Erythroblast (primary cell): ENCODE measurements at regions not wholly inside any gene's neighbourhood (a gene's known extent, or its start where the extent isn't known, plus 50 kb on each side); places are given as distances from the start of the nearest gene placed in this dataset.

Experiments used
- GATA1 ChIP-seq: IDR thresholded peaks from 2 replicates; pipeline ENCODE4 v1.6.1; 2011; ENCODE audit warnings: low read depth, mild to moderate bottlenecking, control low read depth, low read length, moderate library complexity
- POLR2A ChIP-seq: IDR thresholded peaks from 2 replicates; pipeline ENCODE4 v1.6.1; 2011; ENCODE audit warnings: mild to moderate bottlenecking, low read length

GRCh38 chr1:198101716-198102453 is 54.9 kb upstream of the NEK7 start:
- TF ChIP-seq POLR2A: no peak
- no peak for TF ChIP-seq GATA1
